ENCODE measurements at regions not wholly inside any gene's neighbourhood (a gene's known extent, or its start where the extent isn't known, plus 50 kb on each side); places are given as distances from the start of the nearest gene placed in this dataset.

- TF ChIP-seq, protein P1, sequence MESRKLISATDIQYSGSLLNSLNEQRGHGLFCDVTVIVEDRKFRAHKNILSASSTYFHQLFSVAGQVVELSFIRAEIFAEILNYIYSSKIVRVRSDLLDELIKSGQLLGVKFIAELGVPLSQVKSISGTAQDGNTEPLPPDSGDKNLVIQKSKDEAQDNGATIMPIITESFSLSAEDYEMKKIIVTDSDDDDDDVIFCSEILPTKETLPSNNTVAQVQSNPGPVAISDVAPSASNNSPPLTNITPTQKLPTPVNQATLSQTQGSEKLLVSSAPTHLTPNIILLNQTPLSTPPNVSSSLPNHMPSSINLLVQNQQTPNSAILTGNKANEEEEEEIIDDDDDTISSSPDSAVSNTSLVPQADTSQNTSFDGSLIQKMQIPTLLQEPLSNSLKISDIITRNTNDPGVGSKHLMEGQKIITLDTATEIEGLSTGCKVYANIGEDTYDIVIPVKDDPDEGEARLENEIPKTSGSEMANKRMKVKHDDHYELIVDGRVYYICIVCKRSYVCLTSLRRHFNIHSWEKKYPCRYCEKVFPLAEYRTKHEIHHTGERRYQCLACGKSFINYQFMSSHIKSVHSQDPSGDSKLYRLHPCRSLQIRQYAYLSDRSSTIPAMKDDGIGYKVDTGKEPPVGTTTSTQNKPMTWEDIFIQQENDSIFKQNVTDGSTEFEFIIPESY (IDR thresholded peaks at IDR 0.05; ENCODE audit: borderline replicate concordance, low read depth), result no peak
- TF ChIP-seq, protein P2, sequence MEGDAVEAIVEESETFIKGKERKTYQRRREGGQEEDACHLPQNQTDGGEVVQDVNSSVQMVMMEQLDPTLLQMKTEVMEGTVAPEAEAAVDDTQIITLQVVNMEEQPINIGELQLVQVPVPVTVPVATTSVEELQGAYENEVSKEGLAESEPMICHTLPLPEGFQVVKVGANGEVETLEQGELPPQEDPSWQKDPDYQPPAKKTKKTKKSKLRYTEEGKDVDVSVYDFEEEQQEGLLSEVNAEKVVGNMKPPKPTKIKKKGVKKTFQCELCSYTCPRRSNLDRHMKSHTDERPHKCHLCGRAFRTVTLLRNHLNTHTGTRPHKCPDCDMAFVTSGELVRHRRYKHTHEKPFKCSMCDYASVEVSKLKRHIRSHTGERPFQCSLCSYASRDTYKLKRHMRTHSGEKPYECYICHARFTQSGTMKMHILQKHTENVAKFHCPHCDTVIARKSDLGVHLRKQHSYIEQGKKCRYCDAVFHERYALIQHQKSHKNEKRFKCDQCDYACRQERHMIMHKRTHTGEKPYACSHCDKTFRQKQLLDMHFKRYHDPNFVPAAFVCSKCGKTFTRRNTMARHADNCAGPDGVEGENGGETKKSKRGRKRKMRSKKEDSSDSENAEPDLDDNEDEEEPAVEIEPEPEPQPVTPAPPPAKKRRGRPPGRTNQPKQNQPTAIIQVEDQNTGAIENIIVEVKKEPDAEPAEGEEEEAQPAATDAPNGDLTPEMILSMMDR (IDR thresholded peaks at IDR 0.05), result no peak
- TF ChIP-seq, protein P3, sequence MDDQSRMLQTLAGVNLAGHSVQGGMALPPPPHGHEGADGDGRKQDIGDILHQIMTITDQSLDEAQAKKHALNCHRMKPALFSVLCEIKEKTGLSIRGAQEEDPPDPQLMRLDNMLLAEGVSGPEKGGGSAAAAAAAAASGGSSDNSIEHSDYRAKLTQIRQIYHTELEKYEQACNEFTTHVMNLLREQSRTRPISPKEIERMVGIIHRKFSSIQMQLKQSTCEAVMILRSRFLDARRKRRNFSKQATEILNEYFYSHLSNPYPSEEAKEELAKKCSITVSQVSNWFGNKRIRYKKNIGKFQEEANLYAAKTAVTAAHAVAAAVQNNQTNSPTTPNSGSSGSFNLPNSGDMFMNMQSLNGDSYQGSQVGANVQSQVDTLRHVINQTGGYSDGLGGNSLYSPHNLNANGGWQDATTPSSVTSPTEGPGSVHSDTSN (IDR thresholded peaks at IDR 0.05), result no peak
- no peak for TF ChIP-seq RFX5 (IDR thresholded peaks at IDR 0.05; ENCODE audit: low read length)
- TF ChIP-seq, protein P4, sequence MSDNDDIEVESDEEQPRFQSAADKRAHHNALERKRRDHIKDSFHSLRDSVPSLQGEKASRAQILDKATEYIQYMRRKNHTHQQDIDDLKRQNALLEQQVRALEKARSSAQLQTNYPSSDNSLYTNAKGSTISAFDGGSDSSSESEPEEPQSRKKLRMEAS (IDR thresholded peaks at IDR 0.05; ENCODE audit: low read depth), result no peak
- TF ChIP-seq CHD2 (IDR thresholded peaks at IDR 0.05; ENCODE audit: low read length, partially characterized antibody), result no peak
- TF ChIP-seq SIN3A (IDR thresholded peaks at IDR 0.05; ENCODE audit: borderline replicate concordance, low read depth, low read length), result no peak
- no peak for TF ChIP-seq TAF1 (IDR thresholded peaks at IDR 0.05; ENCODE audit: borderline replicate concordance, low read depth, low read length)
- no peak for TF ChIP-seq YY1 (IDR thresholded peaks at IDR 0.05; ENCODE audit: low read depth)
- TF ChIP-seq EP300 (IDR thresholded peaks at IDR 0.05; ENCODE audit: borderline replicate concordance in 1 of 2, low read depth in 1 of 2, low read length in 1 of 2), result no peak
- no peak for TF ChIP-seq USF2 (IDR thresholded peaks at IDR 0.05; ENCODE audit: borderline replicate concordance, low read depth, low read length)
- TF ChIP-seq POLR2AphosphoS5 (IDR thresholded peaks at IDR 0.05; ENCODE audit: low read depth, low read length), result no peak
- no peak for TF ChIP-seq SMC3 (IDR thresholded peaks at IDR 0.05; ENCODE audit: low read depth, low read length)
- TF ChIP-seq GABPA (IDR thresholded peaks at IDR 0.05; ENCODE audit: low read depth), result no peak
These were observed 102.7 kb upstream of the VANGL1 start for GRCh38 chr1:115539061-115539460.
